Brain microvascular endothelial cell (primary cell): ENCODE measurements at regions not wholly inside any gene's neighbourhood (a gene's known extent, or its start where the extent isn't known, plus 50 kb on each side); places are given as distances from the start of the nearest gene placed in this dataset.

Experiments used
- DNase-seq: peaks from one replicate; pipeline ENCODE4 v3.0.0-alpha.2; 2020
- H3K27ac ChIP-seq: fragments of 250-450 bp; sonication (Bioruptor Pico); 2 replicates; pipeline ENCODE4 v1.5.1; 2020; ENCODE audit warnings: mild to moderate bottlenecking, moderate library complexity
- H3K27me3 ChIP-seq: fragments of 250-450 bp; sonication (Bioruptor Pico); replicated peaks from 2 replicates; pipeline ENCODE4 v1.5.1; 2020; ENCODE audit warnings: mild to moderate bottlenecking
- H3K36me3 ChIP-seq: fragments of 250-450 bp; sonication (Bioruptor Pico); replicated peaks from 2 replicates; pipeline ENCODE4 v1.5.1; 2020; ENCODE audit warnings: mild to moderate bottlenecking
- H3K4me3 ChIP-seq: 2 replicates; pipeline ENCODE4 v1.5.1; 2011; ENCODE audit warnings: low read depth, mild to moderate bottlenecking, control low read depth, low read length, moderate library complexity
- CTCF ChIP-seq: IDR thresholded peaks from 2 replicates; pipeline ENCODE4 v1.5.1; 2011; ENCODE audit warnings: low read depth, mild to moderate bottlenecking, moderate library complexity, low read length, control low read depth, inconsistent platforms; ENCODE audit errors: missing control alignments
- in situ Hi-C: cut with HindIII; loops from 2 replicates; pipeline ENCODE4 v1.10.0; 2017; ENCODE audit warnings: low sequenced_read_pairs, low pct_ligation_motif_present

GRCh38 chr5:71998746-71999145 lies 108.5 kb upstream of the MAP1B start:
- H3K27ac ChIP-seq, result no peak overlapping the region
- DNase-seq, result no peak
- no peak for TF ChIP-seq CTCF
- no peak overlapping the region for H3K4me3 ChIP-seq
- in situ Hi-C loops, result no loop called here
- no peaks in the 10 kb centered on the region for H3K36me3 ChIP-seq
- H3K27me3 ChIP-seq, result no peaks in the 10 kb centered on the region

GRCh38 chr5:72000707-72001106 lies 106.6 kb upstream of the MAP1B start:
- in situ Hi-C loops, result no loop called here
- no peak for DNase-seq
- TF ChIP-seq CTCF, result no peak
- no peaks in the 10 kb centered on the region for H3K36me3 ChIP-seq
- no peaks in the 10 kb centered on the region for H3K27me3 ChIP-seq
- H3K27ac ChIP-seq, result no peak overlapping the region
- H3K4me3 ChIP-seq, result no peak overlapping the region

- no peak for TF ChIP-seq CTCF
- Histone ChIP-seq H3K4me3 (no peak overlapping the region), H3K27me3 (no peaks in the 10 kb centered on the region), H3K27ac (no peak overlapping the region), H3K36me3 (no peaks in the 10 kb centered on the region)
- no peak for DNase-seq
- in situ Hi-C loops, result no loop called here
Observed at GRCh38 chr5:72005671-72006070, 101.6 kb upstream of the MAP1B start.

- Histone ChIP-seq H3K4me3 (no peak overlapping the region), H3K36me3 (no peaks in the 10 kb centered on the region), H3K27me3 (no peaks in the 10 kb centered on the region), H3K27ac (no peak overlapping the region)
- TF ChIP-seq CTCF, result no peak
- in situ Hi-C loops, result no loop called here
- DNase-seq, result no peak
Observed at GRCh38 chr5:72006361-72006760, 100.9 kb upstream of the MAP1B start.

- in situ Hi-C loops, result no loop called here
- no peaks in the 10 kb centered on the region for H3K36me3 ChIP-seq
- DNase-seq, result no peak
- H3K4me3 ChIP-seq, result no peak overlapping the region
- H3K27me3 ChIP-seq, result no peaks in the 10 kb centered on the region
- TF ChIP-seq CTCF, result no peak
- no peak overlapping the region for H3K27ac ChIP-seq
Observed at GRCh38 chr5:72007336-72008111, 99.8 kb upstream of the MAP1B start.

- H3K36me3 ChIP-seq, result no peaks in the 10 kb centered on the region
- no peak for TF ChIP-seq CTCF
- no peak for DNase-seq
- H3K4me3 ChIP-seq, result no peak overlapping the region
- no peak overlapping the region for H3K27ac ChIP-seq
- in situ Hi-C loops, result no loop called here
- no peaks in the 10 kb centered on the region for H3K27me3 ChIP-seq
Observed at GRCh38 chr5:72009280-72009679, 98.0 kb upstream of the MAP1B start.
